Endometrial microvascular endothelial cells (primary cell): ENCODE measurements at regions not wholly inside any gene's neighbourhood (a gene's known extent, or its start where the extent isn't known, plus 50 kb on each side); places are given as distances from the start of the nearest gene placed in this dataset.

ENCODE experiments used
- in situ Hi-C: cut with HindIII; loops from 2 replicates; pipeline ENCODE4 v1.10.0; 2017; ENCODE audit warnings: low sequenced_read_pairs, low pct_unique_long_range_greater_than_20kb; ENCODE audit errors: inconsistent ontology term

DNA sequence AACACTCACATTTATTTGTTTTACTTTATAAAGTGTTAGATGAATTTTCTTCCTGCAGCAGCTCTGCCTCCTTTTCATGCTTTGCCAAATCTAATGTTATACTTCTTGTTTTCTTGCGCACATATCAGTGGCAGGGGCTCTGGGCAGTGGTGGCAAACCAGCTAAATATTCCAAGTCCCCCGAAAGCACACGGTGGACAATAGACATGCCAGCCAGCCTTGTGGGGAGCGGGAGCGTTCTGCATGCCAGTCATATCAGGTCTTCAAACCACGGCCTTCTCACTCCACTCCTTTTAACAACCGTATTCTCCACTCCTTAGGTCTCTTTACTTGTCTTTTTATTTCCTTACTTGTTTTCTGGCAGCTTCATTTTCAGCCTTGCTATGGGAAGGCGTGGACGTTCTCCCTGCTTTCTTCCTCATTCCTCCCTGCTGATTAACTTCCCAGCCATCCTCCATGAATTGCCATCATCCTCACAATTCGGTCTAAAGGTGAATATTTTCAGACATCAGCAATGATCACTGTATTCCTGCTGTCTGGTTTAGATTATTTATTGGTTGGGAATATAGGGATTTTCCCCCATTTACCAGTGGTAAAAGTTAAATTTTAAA, 77.1 kb upstream of the WASF3 start:
- in situ Hi-C loops = loop anchor here (25.0 kb wide), 1 partner anchor 293 kb away; no protein-coding TSS in a partner anchor

DNA sequence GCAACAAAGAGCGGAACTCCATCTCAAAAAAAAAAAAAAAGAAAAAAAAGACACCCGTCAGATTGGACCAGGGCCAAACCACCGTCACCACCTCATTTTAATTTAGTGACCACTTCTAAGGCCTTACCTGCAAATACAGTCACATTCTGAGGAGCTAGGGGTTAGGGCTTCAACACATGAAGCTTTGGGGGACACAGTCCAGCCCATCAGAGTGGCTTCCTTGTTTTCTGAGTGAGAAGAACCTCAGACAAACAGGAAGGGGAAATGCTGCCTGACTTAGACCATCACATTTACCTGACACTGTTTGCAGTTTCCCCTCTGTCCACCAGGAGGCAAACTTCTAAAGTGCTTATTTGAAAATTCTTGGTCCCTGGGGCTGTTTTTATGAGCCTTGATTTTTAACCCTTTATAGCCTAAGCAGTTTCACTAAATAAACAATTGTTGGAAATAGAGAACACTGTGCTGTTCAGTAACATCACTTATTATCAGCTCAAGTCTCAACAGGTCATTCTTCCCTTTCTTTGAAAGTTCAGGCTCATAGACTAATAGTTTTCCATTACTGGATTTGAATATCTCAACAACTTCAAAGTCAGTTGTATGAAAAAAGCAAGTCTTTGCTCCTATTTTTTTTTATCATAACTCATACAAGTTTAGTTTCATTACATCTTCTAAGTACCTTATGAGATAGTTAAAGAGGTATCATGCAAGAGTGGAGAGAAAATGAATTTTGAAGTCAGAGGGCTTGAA, 74.9 kb upstream of the WASF3 start:
- in situ Hi-C loops = loop anchor here (25.0 kb wide), 1 partner anchor 295 kb away; no protein-coding TSS in a partner anchor

GRCh38 chr13:26483546-26483945, 73.9 kb upstream of the WASF3 start:
- in situ Hi-C loops = loop anchor here (25.0 kb wide), 1 partner anchor 296 kb away; no protein-coding TSS in a partner anchor

GRCh38 chr13:26484196-26484595, 73.3 kb upstream of the WASF3 start:
- in situ Hi-C loops = loop anchor here (25.0 kb wide), 1 partner anchor 297 kb away; no protein-coding TSS in a partner anchor

GRCh38 chr13:26485288-26485687, 72.2 kb upstream of the WASF3 start:
- in situ Hi-C loops = loop anchor here (25.0 kb wide), 1 partner anchor 298 kb away; no protein-coding TSS in a partner anchor

- in situ Hi-C loops = loop anchor here (25.0 kb wide), 1 partner anchor 298 kb away; no protein-coding TSS in a partner anchor
Observed at GRCh38 chr13:26485786-26486185, 71.7 kb upstream of the WASF3 start.

DNA sequence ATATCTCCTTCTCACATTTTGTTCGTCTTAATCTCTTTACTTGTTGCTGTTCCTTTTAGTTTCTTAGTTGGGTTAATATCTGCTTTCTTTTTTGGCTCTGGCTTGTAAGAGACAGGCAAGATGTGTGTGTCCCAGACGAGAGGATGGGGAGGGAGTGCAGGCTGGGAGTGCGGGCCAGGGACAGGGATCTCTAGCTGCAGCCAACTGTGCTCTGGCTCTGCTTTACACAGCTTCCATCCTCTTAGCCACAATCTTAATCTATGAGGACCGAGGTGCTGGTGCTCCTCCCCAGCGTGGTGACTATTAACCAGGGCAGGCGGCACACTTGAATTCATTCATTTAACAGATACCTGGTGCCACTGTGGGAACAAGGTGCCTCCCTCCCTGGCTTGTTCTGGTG, 70.9 kb upstream of the WASF3 start:
- in situ Hi-C loops = loop anchor here (25.0 kb wide), 1 partner anchor 299 kb away; no protein-coding TSS in a partner anchor

- in situ Hi-C loops = loop anchor here (25.0 kb wide), 1 partner anchor 300 kb away; no protein-coding TSS in a partner anchor
Observed at GRCh38 chr13:26487781-26488180, 69.7 kb upstream of the WASF3 start.

DNA sequence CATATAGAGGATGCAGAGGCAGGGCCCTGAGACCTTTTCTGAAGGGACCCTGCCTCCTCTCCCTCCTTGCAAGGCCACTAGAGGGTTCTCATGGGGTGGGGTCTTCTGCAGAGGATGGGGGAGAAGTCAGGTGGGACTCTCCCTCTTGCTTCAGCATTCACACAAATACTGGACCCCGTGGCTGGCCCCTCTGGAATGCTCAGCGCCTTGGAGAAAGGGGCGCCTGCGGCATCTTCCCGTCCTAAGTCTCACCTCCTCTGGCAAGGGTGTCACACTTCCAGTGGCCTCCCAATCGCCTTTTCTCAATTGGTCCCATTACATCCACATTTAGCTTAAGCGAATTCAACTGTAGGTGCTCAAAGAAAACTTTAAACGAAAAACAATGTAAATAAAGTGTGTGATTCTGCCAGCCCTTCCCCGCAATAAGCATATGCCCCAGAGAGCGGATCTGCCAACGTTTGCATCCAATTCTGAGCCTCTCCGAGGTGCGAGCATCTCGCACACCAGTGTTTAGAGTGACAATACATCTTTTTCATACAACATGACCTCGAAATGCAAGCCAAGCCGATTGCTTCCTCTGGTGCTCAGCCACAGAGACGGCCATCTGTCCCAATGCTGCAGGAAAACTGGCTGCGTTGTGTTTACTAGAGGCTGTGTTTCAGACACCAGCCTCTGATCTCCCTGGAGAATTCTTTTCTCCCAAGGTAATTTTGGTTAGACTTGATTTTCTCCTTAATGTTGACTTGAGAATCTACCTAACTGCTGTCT, 69.1 kb upstream of the WASF3 start:
- in situ Hi-C loops = loop anchor here (25.0 kb wide), 1 partner anchor 301 kb away; no protein-coding TSS in a partner anchor

DNA sequence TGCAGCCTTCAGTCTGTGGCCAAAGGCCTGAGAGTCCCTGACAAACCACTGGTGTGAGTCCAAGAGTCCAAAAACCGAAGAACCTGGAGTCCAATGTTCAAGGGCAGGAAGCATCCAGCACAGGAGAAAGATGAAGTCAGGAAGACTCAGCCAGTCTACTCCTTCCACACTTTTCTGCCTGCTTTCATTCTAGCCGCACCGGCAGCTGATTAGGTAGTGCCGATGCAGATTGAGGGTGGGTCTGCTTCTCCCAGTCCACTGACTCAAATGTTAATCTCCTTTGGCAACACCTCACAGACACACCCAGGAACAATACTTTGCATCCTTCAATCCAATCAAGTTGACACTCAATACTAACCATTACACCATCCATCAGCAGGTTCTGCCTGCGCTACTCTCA, 65.2 kb upstream of the WASF3 start:
- in situ Hi-C loops = loop anchor here (25.0 kb wide), 1 partner anchor 305 kb away; no protein-coding TSS in a partner anchor

DNA sequence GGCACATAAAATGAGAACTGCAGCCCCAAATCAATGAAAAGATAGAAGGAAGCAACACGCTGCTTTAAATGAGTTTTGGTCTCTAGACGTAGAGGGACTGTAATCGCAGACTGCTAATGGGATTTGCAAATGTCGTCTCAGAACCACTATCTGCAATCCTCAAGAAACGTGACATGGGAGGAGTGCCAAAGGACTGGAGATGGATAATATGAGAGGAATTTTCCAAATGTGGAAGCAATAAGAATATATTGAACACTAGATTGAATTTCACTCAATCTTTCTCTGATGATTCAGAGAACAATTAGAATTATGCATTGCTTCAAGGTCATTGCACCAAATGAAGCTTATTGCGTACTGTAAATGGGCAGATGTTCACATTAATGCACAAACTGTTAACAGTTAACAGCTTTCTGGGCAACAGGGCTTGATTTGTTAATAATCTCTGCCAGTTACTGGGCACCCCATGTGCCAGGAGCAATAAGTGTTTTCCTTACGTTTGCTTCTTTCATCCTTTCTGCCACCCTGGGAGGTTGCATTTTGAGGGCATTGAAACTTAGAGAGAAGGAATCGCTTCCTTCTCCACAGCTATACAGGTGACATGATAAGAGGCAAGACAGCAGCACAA, 62.8 kb upstream of the WASF3 start:
- in situ Hi-C loops = loop anchor here (25.0 kb wide), 1 partner anchor 307 kb away; no protein-coding TSS in a partner anchor

DNA sequence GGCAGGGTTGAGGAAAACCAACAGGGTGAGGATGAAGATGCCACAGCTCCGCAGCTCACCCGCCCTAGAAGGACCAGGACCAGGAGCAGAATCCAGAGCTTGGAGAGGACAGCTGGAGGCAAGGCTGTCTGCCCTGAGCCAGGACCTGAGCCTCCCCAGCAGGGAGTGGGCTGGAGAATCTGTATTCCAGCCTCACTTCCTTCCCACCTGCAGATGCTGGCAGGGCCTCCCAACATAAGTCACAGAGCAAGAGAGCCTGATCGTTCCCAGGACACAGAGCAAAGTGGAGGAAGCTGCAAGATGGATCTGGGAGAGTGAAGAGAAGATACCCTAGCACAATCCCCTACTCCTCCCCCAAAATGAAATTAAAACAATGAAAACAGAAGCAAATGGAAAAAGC, 61.7 kb upstream of the WASF3 start:
- in situ Hi-C loops = loop anchor here (25.0 kb wide), 1 partner anchor 308 kb away; no protein-coding TSS in a partner anchor

DNA sequence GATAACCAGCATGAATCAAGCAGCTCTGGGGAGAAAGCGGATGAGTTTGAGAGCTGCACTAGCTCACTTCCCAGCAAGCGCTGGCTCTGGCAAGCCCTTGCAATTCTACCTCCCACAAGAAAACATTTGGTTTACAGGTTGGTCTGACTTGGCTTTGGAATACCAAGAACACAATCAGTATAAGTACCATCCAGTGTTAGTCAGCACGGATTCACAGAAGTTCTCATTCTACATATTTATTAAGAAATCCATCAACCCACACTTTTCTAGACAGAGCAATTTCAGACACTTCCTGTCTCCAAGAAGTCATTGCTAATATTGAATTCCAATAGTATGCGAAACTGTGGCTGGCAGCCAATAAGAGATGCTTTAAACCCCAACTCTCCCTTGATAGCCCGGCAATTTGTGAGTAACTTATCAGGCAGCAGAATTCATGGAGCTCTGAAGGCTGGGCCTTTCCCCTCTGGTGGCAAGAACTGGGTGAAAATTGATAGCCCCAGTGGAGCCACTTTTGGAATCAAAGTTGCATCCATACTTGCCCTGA, 59.4 kb upstream of the WASF3 start:
- in situ Hi-C loops = loop anchor here (25.0 kb wide), 1 partner anchor 311 kb away; no protein-coding TSS in a partner anchor

DNA sequence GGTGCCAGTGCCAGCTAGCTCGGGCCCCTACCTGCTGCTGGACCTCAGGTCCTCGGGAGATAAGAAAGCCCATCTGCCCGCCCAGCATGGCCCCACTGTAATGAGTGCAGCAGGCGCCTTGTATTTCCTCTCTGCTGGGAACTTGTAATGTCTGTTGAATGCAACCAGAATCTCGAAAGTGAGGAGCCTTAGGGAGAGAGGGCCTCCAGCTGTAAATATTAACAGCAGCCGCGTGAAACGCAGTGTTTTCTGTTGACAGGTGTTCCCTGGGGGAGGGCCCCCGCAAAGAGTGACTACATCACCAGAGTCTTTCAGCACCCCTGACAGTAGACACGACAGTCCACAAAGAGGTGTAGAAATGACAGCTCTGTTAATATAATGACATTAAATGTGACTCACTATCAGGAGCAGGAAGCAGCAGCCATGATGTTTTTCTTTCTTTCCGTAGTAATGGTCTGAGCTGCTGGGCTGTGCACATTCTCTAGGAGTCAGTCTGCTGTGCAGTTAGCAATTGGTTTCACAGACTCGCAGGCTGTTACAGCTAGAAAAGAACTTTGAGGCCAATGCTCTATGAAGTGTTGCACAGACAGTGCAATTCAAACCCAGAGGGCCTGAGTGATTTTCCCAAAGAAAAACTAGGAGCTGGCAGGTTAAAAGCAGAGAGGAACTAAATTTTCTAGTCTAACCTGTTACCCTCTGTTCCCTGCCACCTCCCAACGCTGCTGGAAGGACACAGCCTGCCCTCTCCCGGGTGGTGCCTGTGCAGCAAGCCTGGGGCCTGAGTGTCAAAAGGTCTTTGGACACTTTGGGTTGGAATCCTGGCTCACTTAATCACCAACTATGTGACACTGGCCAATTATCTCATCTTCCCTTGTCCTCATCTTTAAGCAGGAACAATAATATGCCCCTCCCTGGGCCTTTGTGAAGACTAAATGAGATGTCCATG, 58.6 kb upstream of the WASF3 start:
- in situ Hi-C loops = loop anchor here (25.0 kb wide), 1 partner anchor 312 kb away; no protein-coding TSS in a partner anchor

- in situ Hi-C loops = no loop called here
Observed at GRCh38 chr13:26500618-26501320, 56.7 kb upstream of the WASF3 start.

DNA sequence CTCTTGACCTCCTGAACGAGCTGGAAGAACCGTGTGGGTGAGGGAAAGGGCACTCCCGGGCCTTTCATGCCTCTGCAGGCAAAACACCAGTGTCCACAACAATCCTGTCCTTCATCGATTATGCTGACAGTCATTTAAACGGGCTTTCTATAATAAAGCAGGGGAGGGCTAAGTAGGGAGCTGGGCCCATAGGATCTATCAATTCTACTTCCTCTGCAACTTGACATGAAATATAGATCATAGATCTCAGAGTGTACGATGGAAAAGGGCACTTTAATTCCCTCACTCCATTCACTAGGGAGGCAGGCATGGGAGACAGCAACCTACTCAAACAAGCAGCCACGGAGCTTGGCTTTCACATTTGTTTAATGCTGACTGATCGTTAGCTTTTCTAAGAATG, 55.8 kb upstream of the WASF3 start:
- in situ Hi-C loops = no loop called here

DNA sequence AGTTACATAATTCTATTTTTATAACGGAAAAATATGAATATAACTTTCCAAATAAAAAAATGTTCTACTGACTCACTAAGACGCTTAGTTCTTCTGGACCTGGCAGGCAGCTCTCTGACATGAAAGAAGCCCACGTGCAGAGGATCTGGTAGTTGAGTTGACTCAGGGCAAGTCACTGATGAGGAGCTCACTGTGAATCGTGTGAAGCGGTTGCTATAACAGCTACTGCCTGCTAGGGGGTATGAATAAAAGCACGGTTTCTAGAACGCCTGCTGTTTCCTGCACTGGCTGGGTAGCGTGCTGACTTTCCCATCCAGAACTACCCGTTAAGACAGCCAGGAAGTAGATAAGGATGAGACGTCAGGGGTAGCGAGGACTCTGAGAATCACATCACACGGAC, 54.7 kb upstream of the WASF3 start:
- in situ Hi-C loops = no loop called here
